BE2C (cell line): ENCODE measurements at regions not wholly inside any gene's neighbourhood (a gene's known extent, or its start where the extent isn't known, plus 50 kb on each side); places are given as distances from the start of the nearest gene placed in this dataset.
A peak's percentile ranks its signal among the peaks of the same experiment; 100 is the strongest.
"Not testable (repeated sequence)": the region's sequence is repeated elsewhere in the genome, so short reads cannot be mapped to it uniquely, and the experiment has no call there.

ENCODE experiments used
- DNase-seq: peaks from one replicate; pipeline ENCODE4 v3.0.0-alpha.2; 2020
- H3K27me3 ChIP-seq: fragments of 250-450 bp; sonication (Bioruptor Pico); 2 replicates; pipeline ENCODE4 v1.5.1; 2020; ENCODE audit warnings: mild to moderate bottlenecking
- H3K36me3 ChIP-seq: fragments of 250-450 bp; sonication (Bioruptor Pico); 2 replicates; pipeline ENCODE4 v1.5.1; 2020; ENCODE audit warnings: mild to moderate bottlenecking
- H3K4me1 ChIP-seq: fragments of 250-450 bp; sonication (Bioruptor Pico); 2 replicates; pipeline ENCODE4 v1.5.1; 2020
- H3K4me3 ChIP-seq: 2 replicates; pipeline ENCODE4 v1.5.1; 2011; ENCODE audit warnings: low read depth, low read length
- H3K9me3 ChIP-seq: fragments of 250-450 bp; sonication (Bioruptor Pico); 2 replicates; pipeline ENCODE4 v1.5.1; 2020
- CTCF ChIP-seq: IDR thresholded peaks from 2 replicates; pipeline ENCODE4 v1.5.1; 2012; ENCODE audit warnings: mild to moderate bottlenecking, low read depth, low read length

GRCh38 chr6:22204153-22204552 lies 92.7 kb downstream of the PRL start:
- no peak for TF ChIP-seq CTCF
- no peak for DNase-seq
- Histone ChIP-seq H3K4me1 (no peaks in the 10 kb centered on the region), H3K9me3 (no peaks in the 10 kb centered on the region), H3K4me3 (no peak overlapping the region), H3K36me3 (no peaks in the 10 kb centered on the region), H3K27me3 (no peaks in the 10 kb centered on the region)

GRCh38 chr6:22205266-22205665 lies 91.6 kb downstream of the PRL start:
- H3K27me3 ChIP-seq, result no peaks in the 10 kb centered on the region
- no peak for DNase-seq
- no peak for TF ChIP-seq CTCF
- no peak overlapping the region for H3K4me3 ChIP-seq
- H3K9me3 ChIP-seq, result no peaks in the 10 kb centered on the region
- H3K4me1 ChIP-seq, result no peaks in the 10 kb centered on the region
- no peaks in the 10 kb centered on the region for H3K36me3 ChIP-seq

GRCh38 chr6:22206106-22206505 lies 90.7 kb downstream of the PRL start:
- DNase-seq, result no peak
- no peak for TF ChIP-seq CTCF
- Histone ChIP-seq H3K4me1 (no peaks in the 10 kb centered on the region), H3K4me3 (no peak overlapping the region), H3K36me3 (no peaks in the 10 kb centered on the region), H3K27me3 (no peaks in the 10 kb centered on the region), H3K9me3 (no peaks in the 10 kb centered on the region)

GRCh38 chr6:22208026-22208425 lies 88.8 kb downstream of the PRL start:
- DNase-seq, result no peak

GRCh38 chr6:22214314-22214713 lies 82.5 kb downstream of the PRL start:
- peaks cover 3% of the 10 kb centered on the region; the same call in 1 of the 2 replicates for H3K4me1 ChIP-seq
- DNase-seq, result peak; percentile 44
- H3K36me3 ChIP-seq, result no peaks in the 10 kb centered on the region
- H3K4me3 ChIP-seq, result no peak overlapping the region
- no peak for TF ChIP-seq CTCF
- no peaks in the 10 kb centered on the region for H3K9me3 ChIP-seq
- no peaks in the 10 kb centered on the region for H3K27me3 ChIP-seq

More at GRCh38 chr6:22208026-22208425, 88.8 kb downstream of the PRL start:
- Histone ChIP-seq H3K9me3 (no peaks in the 10 kb centered on the region), H3K27me3 (no peaks in the 10 kb centered on the region), H3K4me1 (no peaks in the 10 kb centered on the region), H3K36me3 (no peaks in the 10 kb centered on the region), H3K4me3 (no peak overlapping the region)
- no peak for TF ChIP-seq CTCF

GRCh38 chr6:22215474-22215873 lies 81.4 kb downstream of the PRL start:
- H3K4me1 ChIP-seq, H3K9me3 ChIP-seq, DNase-seq, H3K4me3 ChIP-seq, H3K36me3 ChIP-seq, H3K27me3 ChIP-seq: not testable (repeated sequence)

- Histone ChIP-seq H3K27me3 (no peaks in the 10 kb centered on the region), H3K9me3 (no peaks in the 10 kb centered on the region), H3K4me3 (no peak overlapping the region), H3K4me1 (peaks cover 3% of the 10 kb centered on the region; the same call in 1 of the 2 replicates), H3K36me3 (no peaks in the 10 kb centered on the region)
- DNase-seq, result no peak
- no peak for TF ChIP-seq CTCF
Observed at GRCh38 chr6:22218410-22218809, 78.4 kb downstream of the PRL start.
